ENCODE measurements at regions not wholly inside any gene's neighbourhood (a gene's known extent, or its start where the extent isn't known, plus 50 kb on each side); places are given as distances from the start of the nearest gene placed in this dataset.

GRCh38 chr3:30435861-30436331 is 170.5 kb upstream of the TGFBR2 start:
- TF ChIP-seq EZH2 (IDR thresholded peaks at IDR 0.05; ENCODE audit: low read length) (no peak), CTCF (optimal IDR thresholded peaks at IDR 0.05 in 1 of 3, IDR thresholded peaks at IDR 0.05 in 1 of 3, conservative IDR thresholded peaks at IDR 0.05 in 1 of 3; ENCODE audit: extremely low read depth in 1 of 3, insufficient read depth in 2 of 3, low read length in 3 of 3) (no peak)
- H3K4me1 ChIP-seq (ENCODE audit: control insufficient read depth, extremely low read depth, insufficient read depth, low read length): no peaks in the 10 kb centered on the region
- no peak overlapping the region for H3K4me3 ChIP-seq (ENCODE audit: control insufficient read depth in 2 of 3, extremely low read depth in 1 of 3, insufficient read depth in 2 of 3, low read depth in 1 of 3, low read length in 3 of 3)
- H3K27me3 ChIP-seq (ENCODE audit: control insufficient read depth, extremely low read depth, insufficient read depth, low read length): no peaks in the 10 kb centered on the region
- H2AFZ ChIP-seq (ENCODE audit: control insufficient read depth, low read length): no peak overlapping the region
- no peaks in the 10 kb centered on the region for H4K20me1 ChIP-seq (ENCODE audit: control insufficient read depth, extremely low read depth, insufficient read depth, low read length)
- FAIRE-seq: no peak
- DNase-seq (ENCODE audit: low read depth, low spot score): no peak
- dilution Hi-C loops (cut with MboI; ENCODE audit: extremely low pct_ligation_motif_present, low sequenced_read_pairs): no loop called here
- H3K9ac ChIP-seq (ENCODE audit: control insufficient read depth, extremely low read depth, insufficient read depth, low read length): no peak overlapping the region
- H3K9me3 ChIP-seq (ENCODE audit: control insufficient read depth, low read depth, low read length): no peaks in the 10 kb centered on the region
- H3K36me3 ChIP-seq (ENCODE audit: control insufficient read depth in 2 of 2, extremely low read depth in 1 of 2, insufficient read depth in 2 of 2, low read length in 2 of 2): no peaks in the 10 kb centered on the region
- H3K9me1 ChIP-seq (ENCODE audit: control insufficient read depth, extremely low read depth, insufficient read depth, low read length): no peaks in the 10 kb centered on the region
- H3K27ac ChIP-seq (ENCODE audit: control insufficient read depth, insufficient read depth, low read length): no peak overlapping the region
- H3K79me2 ChIP-seq (ENCODE audit: control insufficient read depth, insufficient read depth, low read length): no peaks in the 10 kb centered on the region
- H3K4me2 ChIP-seq (ENCODE audit: control insufficient read depth, extremely low read depth, insufficient read depth, low read depth, low read length): no peak overlapping the region

GRCh38 chr3:30437171-30437601 is 169.2 kb upstream of the TGFBR2 start:
- Histone ChIP-seq H4K20me1 (ENCODE audit: control insufficient read depth, extremely low read depth, insufficient read depth, low read length) (no peaks in the 10 kb centered on the region), H3K9me1 (ENCODE audit: control insufficient read depth, extremely low read depth, insufficient read depth, low read length) (no peaks in the 10 kb centered on the region), H3K4me3 (ENCODE audit: control insufficient read depth in 2 of 3, extremely low read depth in 1 of 3, insufficient read depth in 2 of 3, low read depth in 1 of 3, low read length in 3 of 3) (no peak overlapping the region), H3K27ac (ENCODE audit: control insufficient read depth, insufficient read depth, low read length) (no peak overlapping the region), H2AFZ (ENCODE audit: control insufficient read depth, low read length) (no peak overlapping the region), H3K9me3 (ENCODE audit: control insufficient read depth, low read depth, low read length) (no peaks in the 10 kb centered on the region), H3K4me2 (ENCODE audit: control insufficient read depth, extremely low read depth, insufficient read depth, low read depth, low read length) (no peak overlapping the region), H3K79me2 (ENCODE audit: control insufficient read depth, insufficient read depth, low read length) (no peaks in the 10 kb centered on the region), H3K36me3 (ENCODE audit: control insufficient read depth in 2 of 2, extremely low read depth in 1 of 2, insufficient read depth in 2 of 2, low read length in 2 of 2) (no peaks in the 10 kb centered on the region), H3K9ac (ENCODE audit: control insufficient read depth, extremely low read depth, insufficient read depth, low read length) (no peak overlapping the region), H3K27me3 (ENCODE audit: control insufficient read depth, extremely low read depth, insufficient read depth, low read length) (no peaks in the 10 kb centered on the region), H3K4me1 (ENCODE audit: control insufficient read depth, extremely low read depth, insufficient read depth, low read length) (no peaks in the 10 kb centered on the region)
- TF ChIP-seq EZH2 (IDR thresholded peaks at IDR 0.05; ENCODE audit: low read length) (no peak), CTCF (optimal IDR thresholded peaks at IDR 0.05 in 1 of 3, IDR thresholded peaks at IDR 0.05 in 1 of 3, conservative IDR thresholded peaks at IDR 0.05 in 1 of 3; ENCODE audit: extremely low read depth in 1 of 3, insufficient read depth in 2 of 3, low read length in 3 of 3) (no peak)
- dilution Hi-C loops (cut with MboI; ENCODE audit: extremely low pct_ligation_motif_present, low sequenced_read_pairs): no loop called here
- no peak for FAIRE-seq
- no peak for DNase-seq (ENCODE audit: low read depth, low spot score)
